ENCODE measurements at regions not wholly inside any gene's neighbourhood (a gene's known extent, or its start where the extent isn't known, plus 50 kb on each side); places are given as distances from the start of the nearest gene placed in this dataset.

DNA sequence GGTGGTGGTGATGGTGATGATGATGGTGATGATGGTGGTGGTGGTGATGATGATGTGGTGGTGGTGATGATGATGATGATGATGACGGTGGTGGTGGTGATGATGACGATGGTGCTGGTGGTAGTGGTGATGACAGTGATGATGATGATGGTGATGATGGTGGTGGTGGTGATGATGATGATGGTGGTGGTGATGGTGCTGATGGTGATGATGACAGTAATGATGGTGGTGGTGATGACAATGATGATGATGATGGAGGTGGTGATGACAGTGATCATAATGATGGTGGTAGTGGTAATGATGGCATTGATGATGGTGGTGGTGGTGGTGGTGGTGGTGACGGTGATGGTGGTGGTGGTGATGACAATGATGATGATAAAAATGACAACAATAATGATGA, 52.1 kb upstream of the ANO1 start:
- ATAC-seq, result no peak
- intact Hi-C loops (cut with DNase I), result no loop called here
- DNase-seq, result no peak

DNA sequence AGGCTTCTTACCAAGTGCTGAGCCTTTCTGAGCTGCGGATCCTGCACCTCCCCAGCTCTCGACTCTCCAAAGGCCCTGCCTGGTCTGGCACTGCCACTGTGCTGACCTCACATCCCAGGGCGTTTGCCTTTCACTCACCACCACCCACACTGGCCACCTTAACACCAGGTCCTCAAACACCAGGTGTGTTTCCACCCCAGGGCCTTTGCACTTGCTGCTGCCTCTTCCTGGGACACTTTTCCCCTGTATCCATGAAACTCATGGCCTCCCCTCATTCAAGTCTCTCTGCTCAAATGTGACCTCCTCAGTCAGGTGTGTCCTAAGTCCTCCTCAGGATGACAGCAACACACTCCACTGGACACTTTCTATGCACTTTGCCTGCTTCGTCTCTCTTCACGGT, 51.4 kb upstream of the ANO1 start:
- no peak for ATAC-seq
- DNase-seq, result no peak
- intact Hi-C loops (cut with DNase I), result no loop called here

DNA sequence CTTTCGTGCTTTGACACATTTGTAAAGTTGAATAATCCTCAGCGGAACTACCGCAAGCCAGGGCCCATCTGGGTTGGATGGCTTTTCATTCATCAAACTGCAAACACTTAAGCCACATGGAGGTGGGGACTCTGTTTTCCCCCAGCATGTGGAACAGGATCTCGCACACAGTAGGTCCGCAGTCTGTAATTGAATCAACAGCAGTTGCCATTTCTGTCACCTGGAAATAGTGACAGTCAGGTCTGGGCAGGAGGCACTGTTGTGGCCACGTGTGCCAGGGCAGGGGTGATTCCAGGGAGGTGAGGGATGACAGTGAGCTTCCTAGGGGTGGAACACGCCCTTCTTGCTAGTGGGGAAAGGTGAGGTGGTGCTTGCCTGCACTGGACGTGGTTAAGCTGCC, 50.7 kb upstream of the ANO1 start:
- DNase-seq, result no peak
- ATAC-seq, result no peak
- intact Hi-C loops (cut with DNase I), result no loop called here

DNA sequence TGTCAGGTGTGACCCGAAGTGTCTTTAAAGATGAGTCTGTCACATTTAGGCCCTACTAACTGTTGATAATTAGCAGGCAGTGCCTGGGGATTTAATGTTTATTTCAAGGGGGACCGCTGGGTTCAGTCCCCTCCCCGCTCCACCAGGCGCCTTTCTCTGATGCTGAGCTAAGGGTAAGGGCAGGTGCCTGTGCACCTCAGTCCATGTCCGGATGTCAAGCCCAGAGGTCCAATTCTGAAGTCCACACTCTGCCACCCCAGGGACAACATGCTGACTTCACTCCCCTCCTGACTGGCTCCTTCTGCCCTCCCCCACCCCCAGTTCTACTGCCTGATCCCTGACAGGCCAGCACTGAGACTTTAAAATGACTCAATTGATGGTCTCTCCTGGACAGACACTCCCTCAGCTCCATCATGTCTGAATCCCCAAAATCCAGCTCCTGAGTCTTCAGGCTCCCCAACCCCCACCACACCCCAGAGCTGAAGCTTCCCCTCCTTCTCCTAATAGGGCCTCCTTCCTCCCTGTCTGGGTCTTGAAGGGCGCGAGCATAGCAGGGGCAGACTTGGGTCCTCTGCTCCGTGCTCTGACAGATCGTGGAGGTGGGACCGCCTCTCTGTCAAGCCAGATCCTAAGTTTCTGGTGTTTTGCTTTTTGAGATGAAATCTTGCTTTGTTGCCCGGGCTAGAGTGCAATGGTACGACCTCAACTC, 49.8 kb upstream of the ANO1 start:
- no peak for DNase-seq
- intact Hi-C loops (cut with DNase I), result no loop called here

More for the DNA sequence above, 49.8 kb upstream of the ANO1 start:
- no peak for ATAC-seq

Data from left cardiac atrium (tissue), 4 donors.